Endothelial cell of umbilical vein (primary cell): ENCODE measurements at regions not wholly inside any gene's neighbourhood (a gene's known extent, or its start where the extent isn't known, plus 50 kb on each side); places are given as distances from the start of the nearest gene placed in this dataset.

ENCODE experiments used
- BruUV-seq: library from RNA; stranded (reverse); fragments of 400-500 nt; replicated peaks from 2 replicates; lab custom pipeline; 2021; lab: Mats Ljungman, UMichigan
- CTCF ChIA-PET: fragments of 300-600, 350-600 bp; sonication (Branson Sonifier 250); formaldehyde crosslinking; loops from one replicate; lab custom pipeline; 2021; ENCODE audit warnings: antibody characterized with exemption, inconsistent platforms; lab: Charles Lee
- POLR2A ChIA-PET: fragments of 300-600, 350-600 bp; sonication (Branson Sonifier 250); formaldehyde crosslinking; loops from one replicate; lab custom pipeline; 2021; ENCODE audit warnings: antibody characterized with exemption, inconsistent platforms; lab: Charles Lee
- DNase-seq: peaks from one replicate; pipeline ENCODE4 v3.0.0-alpha.2; 2011; ENCODE audit warnings: low read depth, low spot score
- FAIRE-seq: peaks from 2 replicates; lab custom pipeline; 2011; peaks lifted over from hg19 to GRCh38; lab: Jason Lieb, UNC
- H2AFZ ChIP-seq: 2 replicates; pipeline ENCODE4 v1.6.0; 2012; ENCODE audit warnings: low read depth, low read length, control low read depth, inconsistent platforms
- H3K27ac ChIP-seq: 2 replicates; pipeline ENCODE4 v1.5.1; 2011; ENCODE audit warnings: low read depth, mild to moderate bottlenecking, control low read depth, low read length, moderate library complexity; ENCODE audit not compliant: insufficient read depth
- H3K27me3 ChIP-seq, 2 experiments: 2 replicates each; pipeline versions ENCODE4 v1.6.0 to v1.6.1; 2011; ENCODE audit warnings: low read length in 2 of 2, mixed read lengths in 1 of 2; ENCODE audit not compliant: control insufficient read depth in 2 of 2, insufficient read depth in 2 of 2
- H3K36me3 ChIP-seq, 2 experiments: 2 replicates in 1 of 2; 3 replicates in 1 of 2; pipeline ENCODE4 v1.5.1; 2011; ENCODE audit warnings: low read length in 2 of 2, mild to moderate bottlenecking in 1 of 2, moderate library complexity in 1 of 2; ENCODE audit not compliant: control insufficient read depth in 2 of 2, insufficient read depth in 2 of 2; ENCODE audit errors: extremely low read depth in 1 of 2
- H3K4me1 ChIP-seq: 3 replicates; pipeline ENCODE4 v1.5.1; 2011; ENCODE audit warnings: mild to moderate bottlenecking, low read length; ENCODE audit not compliant: control insufficient read depth, insufficient read depth; ENCODE audit errors: extremely low read depth
- H3K4me2 ChIP-seq: 2 replicates; pipeline ENCODE4 v1.6.1; 2011; ENCODE audit warnings: low read length, control low read depth, mixed read lengths; ENCODE audit not compliant: insufficient read depth
- H3K4me3 ChIP-seq, 3 experiments: fragments of 200-600 bp in 1 of 3; sonication (generic), shearing (Covaris generic) in 1 of 3; replicated peaks in 1 of 3; 2 replicates each; pipeline ENCODE4 v1.5.1; 2011 to 2016; ENCODE audit warnings: control low read depth in 3 of 3, low read length in 3 of 3, mild to moderate bottlenecking in 2 of 3, inconsistent platforms in 1 of 3, low read depth in 1 of 3, moderate library complexity in 1 of 3; ENCODE audit not compliant: insufficient read depth in 1 of 3
- H3K79me2 ChIP-seq: 2 replicates; pipeline ENCODE4 v1.6.0; 2012; ENCODE audit warnings: low read length, inconsistent platforms; ENCODE audit not compliant: control insufficient read depth, insufficient read depth
- H3K9ac ChIP-seq: replicated peaks from 2 replicates; pipeline ENCODE3; 2011; ENCODE audit warnings: low read length, control low read depth; ENCODE audit not compliant: insufficient read depth; ENCODE audit errors: extremely low read depth
- H3K9me1 ChIP-seq: replicated peaks from 3 replicates; pipeline ENCODE4 v1.6.0; 2011; ENCODE audit warnings: mild to moderate bottlenecking, low read length; ENCODE audit not compliant: control insufficient read depth, insufficient read depth; ENCODE audit errors: extremely low read depth
- H3K9me3 ChIP-seq: replicated peaks from 2 replicates; pipeline ENCODE4 v1.5.1; 2012; ENCODE audit warnings: low read length, inconsistent platforms; ENCODE audit not compliant: control insufficient read depth, insufficient read depth
- H4K20me1 ChIP-seq: replicated peaks from 2 replicates; pipeline ENCODE3; 2011; ENCODE audit warnings: mild to moderate bottlenecking, low read length; ENCODE audit not compliant: control insufficient read depth, insufficient read depth; ENCODE audit errors: extremely low read depth
- CTCF ChIP-seq, 2 donors: IDR thresholded peaks; 1 replicate in 1 of 2; 2 replicates in 1 of 2; pipeline ENCODE4 v1.5.1; 2011; ENCODE audit warnings: low read length in 2 of 2, mild to moderate bottlenecking in 2 of 2, moderate library complexity in 2 of 2, control low read depth in 1 of 2, inconsistent platforms in 1 of 2, low read depth in 1 of 2; ENCODE audit not compliant: insufficient read depth in 1 of 2; ENCODE audit errors: extremely low read depth in 1 of 2
- EZH2 ChIP-seq: IDR thresholded peaks from 2 replicates; pipeline ENCODE4 v1.6.1; 2012; ENCODE audit warnings: borderline replicate concordance, low read depth, mild to moderate bottlenecking, moderate library complexity, low read length, inconsistent platforms; ENCODE audit not compliant: severe bottlenecking
- FOS ChIP-seq: IDR thresholded peaks from 2 replicates; pipeline ENCODE4 v1.6.1; 2011; ENCODE audit warnings: mild to moderate bottlenecking, low read length, moderate library complexity, borderline replicate concordance; ENCODE audit not compliant: insufficient read depth
- GATA2 ChIP-seq: IDR thresholded peaks from 2 replicates; pipeline ENCODE4 v1.7.0; 2011; ENCODE audit warnings: low read depth, mild to moderate bottlenecking, moderate library complexity, mixed read lengths, low read length; ENCODE audit not compliant: insufficient read length, insufficient read depth
- JUN ChIP-seq: IDR thresholded peaks from 2 replicates; pipeline ENCODE4 v1.6.1; 2011; ENCODE audit warnings: borderline replicate concordance, low read depth; ENCODE audit not compliant: insufficient read length, insufficient read depth
- MAX ChIP-seq: IDR thresholded peaks from 2 replicates; pipeline ENCODE4 v1.6.1; 2011; ENCODE audit not compliant: insufficient read depth, insufficient read length
- MYC ChIP-seq: IDR thresholded peaks from one replicate; pipeline ENCODE4 v1.6.1; 2011; ENCODE audit warnings: mild to moderate bottlenecking, low read depth, low read length
- POLR2A ChIP-seq: IDR thresholded peaks from 2 replicates; pipeline ENCODE4 v1.6.1; 2012; ENCODE audit warnings: low read depth, mild to moderate bottlenecking, control low read depth, low read length
- POLR2AphosphoS5 ChIP-seq: IDR thresholded peaks from 2 replicates; pipeline ENCODE4 v1.6.1; 2012; ENCODE audit warnings: low read depth, mild to moderate bottlenecking, control low read depth, low read length, moderate library complexity; ENCODE audit not compliant: insufficient read depth
- dilution Hi-C: fragments of 300-500 bp; cut with MboI; formaldehyde crosslinking; loops from one replicate; pipeline ENCODE4 v1.15.0; 2019; ENCODE audit warnings: low sequenced_read_pairs; ENCODE audit not compliant: extremely low pct_ligation_motif_present
- intact Hi-C: fragments of 100-400 bp; cut with micrococcal nuclease; formaldehyde crosslinking; loops from one replicate; pipeline ENCODE4 v1.10.0; 2022

GRCh38 chr13:111566567-111566966, 246.1 kb downstream of the TEX29 start:
- no peaks in the 10 kb centered on the region for H3K4me1 ChIP-seq
- no peak overlapping the region for H3K9ac ChIP-seq
- H3K4me2 ChIP-seq, result no peak overlapping the region
- no peaks in the 10 kb centered on the region for H3K9me1 ChIP-seq
- intact Hi-C loops, result no loop called here
- H3K36me3 ChIP-seq, result no peaks in the 10 kb centered on the region
- BruUV-seq, result no TSS peak
- no peak overlapping the region for H3K27ac ChIP-seq
- H3K27me3 ChIP-seq, result no peaks in the 10 kb centered on the region
- no peak for DNase-seq
- no peak overlapping the region for H3K4me3 ChIP-seq
- H4K20me1 ChIP-seq, result no peaks in the 10 kb centered on the region
- ChIA-PET CTCF (no interaction called here), POLR2A (no interaction called here)
- no peak overlapping the region for H2AFZ ChIP-seq
- TF ChIP-seq JUN (no peak), POLR2AphosphoS5 (no peak), EZH2 (no peak), CTCF (IDR thresholded peaks at IDR 0.05; ENCODE audit: extremely low read depth in 1 of 2, insufficient read depth in 1 of 2, low read depth in 1 of 2, low read length in 2 of 2) (no peak), FOS (no peak), POLR2A (no peak), GATA2 (no peak), MAX (no peak), MYC (no peak)
- no peaks in the 10 kb centered on the region for H3K79me2 ChIP-seq
- no peaks in the 10 kb centered on the region for H3K9me3 ChIP-seq
- no peak for FAIRE-seq
- dilution Hi-C loops, result no loop called here
